ENCODE measurements at regions not wholly inside any gene's neighbourhood (a gene's known extent, or its start where the extent isn't known, plus 50 kb on each side); places are given as distances from the start of the nearest gene placed in this dataset.
"Not testable (repeated sequence)": the region's sequence is repeated elsewhere in the genome, so short reads cannot be mapped to it uniquely, and the experiment has no call there.

GRCh38 chrX:131821945-131822622 lies 201.0 kb upstream of the STK26 start:
- DNase-seq (ENCODE audit: extremely low read depth in 1 of 2, low read depth in 1 of 2): peak in 1 of 2 donors; percentile 64

GRCh38 chrX:131826572-131826971 lies 196.5 kb upstream of the STK26 start:
- DNase-seq (ENCODE audit: extremely low read depth in 1 of 2, low read depth in 1 of 2): no peak

- DNase-seq (ENCODE audit: extremely low read depth in 1 of 2, low read depth in 1 of 2): no peak
Measured at GRCh38 chrX:131827935-131828334, 195.2 kb upstream of the STK26 start.

GRCh38 chrX:131828482-131828881 lies 194.6 kb upstream of the STK26 start:
- DNase-seq (ENCODE audit: extremely low read depth in 1 of 2, low read depth in 1 of 2): no peak

GRCh38 chrX:131830400-131831184 lies 192.5 kb upstream of the STK26 start:
- DNase-seq (ENCODE audit: extremely low read depth in 1 of 2, low read depth in 1 of 2): no peak

GRCh38 chrX:131831185-131831520 lies 191.9 kb upstream of the STK26 start:
- DNase-seq (ENCODE audit: extremely low read depth in 1 of 2, low read depth in 1 of 2): no peak

- DNase-seq (ENCODE audit: extremely low read depth in 1 of 2, low read depth in 1 of 2): no peak
Measured at GRCh38 chrX:131836161-131836560, 186.9 kb upstream of the STK26 start.

- DNase-seq (ENCODE audit: extremely low read depth in 1 of 2, low read depth in 1 of 2): no peak
Measured at GRCh38 chrX:131837325-131837724, 185.8 kb upstream of the STK26 start.

GRCh38 chrX:131840799-131841495 lies 182.2 kb upstream of the STK26 start:
- no peak for DNase-seq (ENCODE audit: extremely low read depth in 1 of 2, low read depth in 1 of 2)

- DNase-seq (ENCODE audit: extremely low read depth in 1 of 2, low read depth in 1 of 2): no peak
Measured at GRCh38 chrX:131841496-131842437, 181.3 kb upstream of the STK26 start.

- DNase-seq (ENCODE audit: extremely low read depth in 1 of 2, low read depth in 1 of 2): no peak
Measured at GRCh38 chrX:131843987-131844386, 179.1 kb upstream of the STK26 start.

GRCh38 chrX:131845201-131845600 lies 177.9 kb upstream of the STK26 start:
- DNase-seq (ENCODE audit: extremely low read depth in 1 of 2, low read depth in 1 of 2): no peak

- no peak for DNase-seq (ENCODE audit: extremely low read depth in 1 of 2, low read depth in 1 of 2)
Measured at GRCh38 chrX:131845771-131846170, 177.3 kb upstream of the STK26 start.

GRCh38 chrX:131850964-131851363 lies 172.1 kb upstream of the STK26 start:
- DNase-seq (ENCODE audit: extremely low read depth in 1 of 2, low read depth in 1 of 2): not testable (repeated sequence)

GRCh38 chrX:131853440-131853839 lies 169.7 kb upstream of the STK26 start:
- DNase-seq (ENCODE audit: extremely low read depth in 1 of 2, low read depth in 1 of 2): no peak

- no peak for DNase-seq (ENCODE audit: extremely low read depth in 1 of 2, low read depth in 1 of 2)
Measured at GRCh38 chrX:131854581-131854980, 168.5 kb upstream of the STK26 start.

GRCh38 chrX:131861088-131861787 lies 161.9 kb upstream of the STK26 start:
- DNase-seq (ENCODE audit: extremely low read depth in 1 of 2, low read depth in 1 of 2): no peak

GRCh38 chrX:131862321-131862720 lies 160.8 kb upstream of the STK26 start:
- DNase-seq (ENCODE audit: extremely low read depth in 1 of 2, low read depth in 1 of 2): no peak

- no peak for DNase-seq (ENCODE audit: extremely low read depth in 1 of 2, low read depth in 1 of 2)
Measured at GRCh38 chrX:131869182-131869581, 153.9 kb upstream of the STK26 start.

GRCh38 chrX:131874300-131874699 lies 148.8 kb upstream of the STK26 start:
- DNase-seq (ENCODE audit: extremely low read depth in 1 of 2, low read depth in 1 of 2): no peak
